ENCODE measurements at regions not wholly inside any gene's neighbourhood (a gene's known extent, or its start where the extent isn't known, plus 50 kb on each side); places are given as distances from the start of the nearest gene placed in this dataset.

GRCh38 chr2:64258566-64258965 lies 114.3 kb upstream of the PELI1 start:
- H3K27ac ChIP-seq (ENCODE audit: low read length): no peak overlapping the region
- no peaks in the 10 kb centered on the region for H3F3A ChIP-seq (ENCODE audit: insufficient read depth, low read length, poor library complexity, severe bottlenecking)
- H3K27me3 ChIP-seq (ENCODE audit: insufficient read depth, low read depth, low read length): no peaks in the 10 kb centered on the region
- no peaks in the 10 kb centered on the region for H3K79me2 ChIP-seq (replicated peaks; ENCODE audit: insufficient read depth, low read length)
- H2AFZ ChIP-seq (ENCODE audit: low read depth, low read length): no peak overlapping the region
- no peak overlapping the region for H3K4me2 ChIP-seq (ENCODE audit: low read length)
- H4K20me1 ChIP-seq (ENCODE audit: insufficient read depth): no peaks in the 10 kb centered on the region
- H3K36me3 ChIP-seq (ENCODE audit: insufficient read depth, low read length): no peaks in the 10 kb centered on the region
- TF ChIP-seq MXI1 (conservative IDR thresholded peaks at IDR 0.05; ENCODE audit: poor library complexity, severe bottlenecking): no peak
- no peak for TF ChIP-seq TAF1 (IDR thresholded peaks at IDR 0.05; ENCODE audit: low read depth)
- TF ChIP-seq EZH2 (IDR thresholded peaks at IDR 0.05; ENCODE audit: borderline replicate concordance, insufficient read depth, low read length, poor library complexity, severe bottlenecking): no peak
- TF ChIP-seq SMC3 (conservative IDR thresholded peaks at IDR 0.05; ENCODE audit: poor library complexity): no peak
- no peak for TF ChIP-seq POLR2AphosphoS5 (IDR thresholded peaks at IDR 0.05)
- H3K9me2 ChIP-seq (ENCODE audit: insufficient read depth, low read length): no peaks in the 10 kb centered on the region
- H3K9ac ChIP-seq (ENCODE audit: low read length): no peak overlapping the region
- no peak overlapping the region for H3K4me3 ChIP-seq (ENCODE audit: low read length)
- H3K9me3 ChIP-seq (ENCODE audit: low read length): no peaks in the 10 kb centered on the region

- Histone ChIP-seq H3K9me3 (ENCODE audit: low read length) (no peaks in the 10 kb centered on the region), H4K20me1 (ENCODE audit: insufficient read depth) (no peaks in the 10 kb centered on the region), H3K36me3 (ENCODE audit: insufficient read depth, low read length) (no peaks in the 10 kb centered on the region), H3F3A (ENCODE audit: insufficient read depth, low read length, poor library complexity, severe bottlenecking) (no peaks in the 10 kb centered on the region), H3K79me2 (replicated peaks; ENCODE audit: insufficient read depth, low read length) (no peaks in the 10 kb centered on the region), H3K27ac (ENCODE audit: low read length) (no peak overlapping the region), H3K27me3 (ENCODE audit: insufficient read depth, low read depth, low read length) (no peaks in the 10 kb centered on the region), H3K4me3 (ENCODE audit: low read length) (no peak overlapping the region), H3K9me2 (ENCODE audit: insufficient read depth, low read length) (no peaks in the 10 kb centered on the region), H3K9ac (ENCODE audit: low read length) (no peak overlapping the region), H2AFZ (ENCODE audit: low read depth, low read length) (no peak overlapping the region), H3K4me2 (ENCODE audit: low read length) (no peak overlapping the region)
- TF ChIP-seq RAD21 (conservative IDR thresholded peaks at IDR 0.05): no peak
These were observed 115.1 kb upstream of the PELI1 start for GRCh38 chr2:64259312-64259711.

- Histone ChIP-seq H3K4me2 (ENCODE audit: low read length) (no peak overlapping the region), H3K27me3 (ENCODE audit: insufficient read depth, low read depth, low read length) (no peaks in the 10 kb centered on the region), H3K4me3 (ENCODE audit: low read length) (no peak overlapping the region), H3K9ac (ENCODE audit: low read length) (no peak overlapping the region), H3K79me2 (replicated peaks; ENCODE audit: insufficient read depth, low read length) (no peaks in the 10 kb centered on the region), H3F3A (ENCODE audit: insufficient read depth, low read length, poor library complexity, severe bottlenecking) (no peaks in the 10 kb centered on the region), H2AFZ (ENCODE audit: low read depth, low read length) (no peak overlapping the region), H3K9me3 (ENCODE audit: low read length) (no peaks in the 10 kb centered on the region), H3K36me3 (ENCODE audit: insufficient read depth, low read length) (no peaks in the 10 kb centered on the region), H3K9me2 (ENCODE audit: insufficient read depth, low read length) (no peaks in the 10 kb centered on the region), H3K27ac (ENCODE audit: low read length) (no peak overlapping the region), H4K20me1 (ENCODE audit: insufficient read depth) (no peaks in the 10 kb centered on the region)
- no peak for TF ChIP-seq MXI1 (conservative IDR thresholded peaks at IDR 0.05; ENCODE audit: poor library complexity, severe bottlenecking)
- no peak for TF ChIP-seq EZH2 (IDR thresholded peaks at IDR 0.05; ENCODE audit: borderline replicate concordance, insufficient read depth, low read length, poor library complexity, severe bottlenecking)
- TF ChIP-seq SMC3 (conservative IDR thresholded peaks at IDR 0.05; ENCODE audit: poor library complexity): no peak
- no peak for TF ChIP-seq TAF1 (IDR thresholded peaks at IDR 0.05; ENCODE audit: low read depth)
- TF ChIP-seq REST (IDR thresholded peaks at IDR 0.05; ENCODE audit: borderline replicate concordance): no peak
- no peak for TF ChIP-seq POLR2AphosphoS5 (IDR thresholded peaks at IDR 0.05)
- no peak for TF ChIP-seq RAD21 (conservative IDR thresholded peaks at IDR 0.05)
- no peak for TF ChIP-seq CTCF (IDR thresholded peaks at IDR 0.05; ENCODE audit: poor library complexity, severe bottlenecking)
- no peak for TF ChIP-seq EP300 (conservative IDR thresholded peaks at IDR 0.05; ENCODE audit: poor library complexity, severe bottlenecking)
These were observed 116.0 kb upstream of the PELI1 start for GRCh38 chr2:64260093-64260803.
